WI38 (cell line): ENCODE measurements at regions not wholly inside any gene's neighbourhood (a gene's known extent, or its start where the extent isn't known, plus 50 kb on each side); places are given as distances from the start of the nearest gene placed in this dataset.

ENCODE experiments used
- H3K4me3 ChIP-seq: 2 replicates; pipeline ENCODE4 v1.5.1; 2011; ENCODE audit warnings: low read depth, mild to moderate bottlenecking, control low read depth, low read length
- CTCF ChIP-seq: IDR thresholded peaks from 2 replicates; pipeline ENCODE4 v1.5.1; 2012; ENCODE audit warnings: low read depth, mild to moderate bottlenecking, control low read depth, low read length

- no peak for TF ChIP-seq CTCF
- no peak overlapping the region for H3K4me3 ChIP-seq
Measured at GRCh38 chr20:4559106-4559505, 127.2 kb upstream of the PRNP start.

GRCh38 chr20:4556781-4557180 lies 129.5 kb upstream of the PRNP start:
- no peak for TF ChIP-seq CTCF

GRCh38 chr20:4555188-4555890 lies 130.9 kb upstream of the PRNP start:
- no peak overlapping the region for H3K4me3 ChIP-seq
- TF ChIP-seq CTCF = no peak

More at GRCh38 chr20:4556781-4557180, 129.5 kb upstream of the PRNP start:
- H3K4me3 ChIP-seq = no peak overlapping the region

GRCh38 chr20:4554346-4554745 lies 131.9 kb upstream of the PRNP start:
- no peak overlapping the region for H3K4me3 ChIP-seq
- no peak for TF ChIP-seq CTCF

GRCh38 chr20:4552075-4552640 lies 134.1 kb upstream of the PRNP start:
- TF ChIP-seq CTCF = no peak

GRCh38 chr20:4550740-4551139 lies 135.5 kb upstream of the PRNP start:
- no peak overlapping the region for H3K4me3 ChIP-seq
- no peak for TF ChIP-seq CTCF

More at GRCh38 chr20:4552075-4552640, 134.1 kb upstream of the PRNP start:
- no peak overlapping the region for H3K4me3 ChIP-seq

- TF ChIP-seq CTCF = no peak
Measured at GRCh38 chr20:4549711-4550259, 136.5 kb upstream of the PRNP start.

More at GRCh38 chr20:4549711-4550259, 136.5 kb upstream of the PRNP start:
- H3K4me3 ChIP-seq = no peak overlapping the region
